Fibroblast of lung (primary cell): ENCODE measurements at regions not wholly inside any gene's neighbourhood (a gene's known extent, or its start where the extent isn't known, plus 50 kb on each side); places are given as distances from the start of the nearest gene placed in this dataset.

Source experiments
- EZH2 ChIP-seq: IDR thresholded peaks from 2 replicates; pipeline ENCODE4 v1.5.1; 2012; ENCODE audit warnings: low read length, control low read depth, mild to moderate bottlenecking; ENCODE audit errors: missing control alignments
- TF ChIP-seq, protein P1 (sequence below), 2 donors: IDR thresholded peaks in 1 of 2; conservative IDR thresholded peaks in 1 of 2; 1 replicate in 1 of 2; 2 replicates in 1 of 2; pipeline ENCODE4 v1.5.1; 2011 to 2012; ENCODE audit warnings: low read length in 2 of 2, control low read depth in 1 of 2, inconsistent platforms in 1 of 2, low read depth in 1 of 2, mild to moderate bottlenecking in 1 of 2

DNA sequence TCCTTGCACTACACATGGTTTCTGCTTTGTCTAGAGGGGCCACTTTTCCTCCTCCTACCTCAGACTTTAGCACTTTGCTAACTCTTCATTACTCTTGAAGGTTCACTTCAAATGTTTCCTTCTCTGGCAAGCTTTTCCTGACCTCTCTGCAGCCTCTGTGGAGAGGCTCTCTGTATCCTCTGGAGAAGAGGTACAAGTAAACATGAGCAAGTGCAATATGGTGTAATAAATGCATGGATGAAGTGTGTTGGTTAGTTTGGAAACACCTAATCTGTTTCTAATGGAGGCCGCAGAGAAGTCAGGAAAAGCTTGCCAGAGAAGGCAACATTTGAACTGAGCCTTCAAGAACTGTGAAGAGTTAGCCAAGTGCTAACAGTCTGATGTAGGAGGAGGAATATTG, 329.3 kb downstream of the GRIN2B start:
- TF ChIP-seq, protein P1, sequence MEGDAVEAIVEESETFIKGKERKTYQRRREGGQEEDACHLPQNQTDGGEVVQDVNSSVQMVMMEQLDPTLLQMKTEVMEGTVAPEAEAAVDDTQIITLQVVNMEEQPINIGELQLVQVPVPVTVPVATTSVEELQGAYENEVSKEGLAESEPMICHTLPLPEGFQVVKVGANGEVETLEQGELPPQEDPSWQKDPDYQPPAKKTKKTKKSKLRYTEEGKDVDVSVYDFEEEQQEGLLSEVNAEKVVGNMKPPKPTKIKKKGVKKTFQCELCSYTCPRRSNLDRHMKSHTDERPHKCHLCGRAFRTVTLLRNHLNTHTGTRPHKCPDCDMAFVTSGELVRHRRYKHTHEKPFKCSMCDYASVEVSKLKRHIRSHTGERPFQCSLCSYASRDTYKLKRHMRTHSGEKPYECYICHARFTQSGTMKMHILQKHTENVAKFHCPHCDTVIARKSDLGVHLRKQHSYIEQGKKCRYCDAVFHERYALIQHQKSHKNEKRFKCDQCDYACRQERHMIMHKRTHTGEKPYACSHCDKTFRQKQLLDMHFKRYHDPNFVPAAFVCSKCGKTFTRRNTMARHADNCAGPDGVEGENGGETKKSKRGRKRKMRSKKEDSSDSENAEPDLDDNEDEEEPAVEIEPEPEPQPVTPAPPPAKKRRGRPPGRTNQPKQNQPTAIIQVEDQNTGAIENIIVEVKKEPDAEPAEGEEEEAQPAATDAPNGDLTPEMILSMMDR (conservative IDR thresholded peaks at IDR 0.05 in 1 of 2, IDR thresholded peaks at IDR 0.05 in 1 of 2; ENCODE audit: low read depth in 1 of 2, low read length in 2 of 2), result no peak
- TF ChIP-seq EZH2, result no peak
